ENCODE measurements at regions not wholly inside any gene's neighbourhood (a gene's known extent, or its start where the extent isn't known, plus 50 kb on each side); places are given as distances from the start of the nearest gene placed in this dataset.

GRCh38 chr19:5205937-5206750 is 134.5 kb downstream of the PTPRS start:
- TF ChIP-seq ZNF512 (CRISPR knock-in tag; IDR thresholded peaks at IDR 0.05) (no peak), BCLAF1 (IDR thresholded peaks at IDR 0.05) (no peak), HNRNPK (IDR thresholded peaks at IDR 0.05; ENCODE audit: low read depth, low read length, poor library complexity, severe bottlenecking) (no peak), POLR2AphosphoS2 (IDR thresholded peaks at IDR 0.05; ENCODE audit: low read depth, low read length) (no peak)

Measured in HepG2 (cell line).